ENCODE measurements at regions not wholly inside any gene's neighbourhood (a gene's known extent, or its start where the extent isn't known, plus 50 kb on each side); places are given as distances from the start of the nearest gene placed in this dataset.

- DNase-seq = no peak
These were observed 181.1 kb downstream of the BTG1 start for GRCh38 chr12:91964501-91964900.

GRCh38 chr12:91959220-91959619 is 186.4 kb downstream of the BTG1 start:
- no peak for DNase-seq

GRCh38 chr12:91958816-91959215 is 186.8 kb downstream of the BTG1 start:
- DNase-seq = no peak

- no peak for DNase-seq
These were observed 190.9 kb downstream of the BTG1 start for GRCh38 chr12:91954747-91955146.

GRCh38 chr12:91954326-91954725 is 191.3 kb downstream of the BTG1 start:
- no peak for DNase-seq

- DNase-seq = no peak
These were observed 192.7 kb downstream of the BTG1 start for GRCh38 chr12:91952916-91953315.

- DNase-seq = no peak
These were observed 194.1 kb downstream of the BTG1 start for GRCh38 chr12:91951571-91951970.

- no peak for DNase-seq
These were observed 197.1 kb downstream of the BTG1 start for GRCh38 chr12:91948504-91948903.

GRCh38 chr12:91947459-91947858 is 198.2 kb downstream of the BTG1 start:
- DNase-seq = no peak

GRCh38 chr12:91944637-91945036 is 201.0 kb downstream of the BTG1 start:
- DNase-seq = no peak

- DNase-seq = no peak
These were observed 204.6 kb downstream of the BTG1 start for GRCh38 chr12:91940826-91941570.

GRCh38 chr12:91940322-91940721 is 205.3 kb downstream of the BTG1 start:
- no peak for DNase-seq

GRCh38 chr12:91937706-91938105 is 207.9 kb downstream of the BTG1 start:
- DNase-seq = no peak

GRCh38 chr12:91937009-91937408 is 208.6 kb downstream of the BTG1 start:
- no peak for DNase-seq

GRCh38 chr12:91935296-91935695 is 210.3 kb downstream of the BTG1 start:
- DNase-seq = no peak

GRCh38 chr12:91931111-91931510 is 214.5 kb downstream of the BTG1 start:
- no peak for DNase-seq

- DNase-seq = no peak
These were observed 217.1 kb downstream of the BTG1 start for GRCh38 chr12:91928501-91928900.

- no peak for DNase-seq
These were observed 218.8 kb downstream of the BTG1 start for GRCh38 chr12:91926848-91927247.

GRCh38 chr12:91924827-91925226 is 220.8 kb downstream of the BTG1 start:
- no peak for DNase-seq

GRCh38 chr12:91923864-91924263 is 221.8 kb downstream of the BTG1 start:
- no peak for DNase-seq

GRCh38 chr12:91922674-91923073 is 223.0 kb downstream of the BTG1 start:
- DNase-seq = no peak

GRCh38 chr12:91922139-91922538 is 223.5 kb downstream of the BTG1 start:
- DNase-seq = no peak

- no peak for DNase-seq
These were observed 224.1 kb downstream of the BTG1 start for GRCh38 chr12:91921555-91921954.

- no peak for DNase-seq
These were observed 224.9 kb downstream of the BTG1 start for GRCh38 chr12:91920741-91921140.

GRCh38 chr12:91920276-91920675 is 225.4 kb downstream of the BTG1 start:
- no peak for DNase-seq
